NCI-H226 (cell line): ENCODE measurements at regions not wholly inside any gene's neighbourhood (a gene's known extent, or its start where the extent isn't known, plus 50 kb on each side); places are given as distances from the start of the nearest gene placed in this dataset.

Source experiments
- DNase-seq: peaks from one replicate; pipeline ENCODE4 v3.0.0-alpha.2; 2015

GRCh38 chr11:106608677-106609076 lies 409.6 kb downstream of the GUCY1A2 start:
- DNase-seq = peak; percentile 59

- DNase-seq = no peak
Observed at GRCh38 chr11:106614262-106614661, 404.0 kb downstream of the GUCY1A2 start.

GRCh38 chr11:106619320-106619990 lies 398.8 kb downstream of the GUCY1A2 start:
- no peak for DNase-seq

GRCh38 chr11:106621484-106621883 lies 396.8 kb downstream of the GUCY1A2 start:
- DNase-seq = no peak
